T-helper 9 cell (primary cell): ENCODE measurements at regions not wholly inside any gene's neighbourhood (a gene's known extent, or its start where the extent isn't known, plus 50 kb on each side); places are given as distances from the start of the nearest gene placed in this dataset.

Experiments
- DNase-seq: peaks from one replicate; pipeline ENCODE4 v3.0.0-alpha.2; 2020

- DNase-seq, result peak; percentile 12
Measured at GRCh38 chr2:212686285-212686895, 147.8 kb upstream of the ERBB4 start.

- DNase-seq, result no peak
Measured at GRCh38 chr2:212683346-212684097, 144.9 kb upstream of the ERBB4 start.

- no peak for DNase-seq
Measured at GRCh38 chr2:212682937-212683336, 144.3 kb upstream of the ERBB4 start.

- DNase-seq, result no peak
Measured at GRCh38 chr2:212677466-212677865, 138.9 kb upstream of the ERBB4 start.

- no peak for DNase-seq
Measured at GRCh38 chr2:212672186-212672585, 133.6 kb upstream of the ERBB4 start.

GRCh38 chr2:212669761-212670160 lies 131.2 kb upstream of the ERBB4 start:
- no peak for DNase-seq

GRCh38 chr2:212667751-212668316 lies 129.2 kb upstream of the ERBB4 start:
- DNase-seq, result no peak

- DNase-seq, result no peak
Measured at GRCh38 chr2:212665948-212666347, 127.3 kb upstream of the ERBB4 start.

- DNase-seq, result no peak
Measured at GRCh38 chr2:212659441-212659840, 120.8 kb upstream of the ERBB4 start.

GRCh38 chr2:212649646-212650045 lies 111.0 kb upstream of the ERBB4 start:
- no peak for DNase-seq

GRCh38 chr2:212646698-212647366 lies 108.2 kb upstream of the ERBB4 start:
- no peak for DNase-seq

- DNase-seq, result no peak
Measured at GRCh38 chr2:212644195-212644837, 105.7 kb upstream of the ERBB4 start.

- DNase-seq, result no peak
Measured at GRCh38 chr2:212640428-212640827, 101.8 kb upstream of the ERBB4 start.

GRCh38 chr2:212638694-212639093 lies 100.1 kb upstream of the ERBB4 start:
- DNase-seq, result no peak

- no peak for DNase-seq
Measured at GRCh38 chr2:212628586-212628985, 90.0 kb upstream of the ERBB4 start.

- DNase-seq, result no peak
Measured at GRCh38 chr2:212626371-212626918, 87.8 kb upstream of the ERBB4 start.

- DNase-seq, result no peak
Measured at GRCh38 chr2:212619954-212620353, 81.4 kb upstream of the ERBB4 start.

GRCh38 chr2:212618636-212619035 lies 80.0 kb upstream of the ERBB4 start:
- no peak for DNase-seq

- no peak for DNase-seq
Measured at GRCh38 chr2:212610872-212611425, 72.3 kb upstream of the ERBB4 start.

- DNase-seq, result no peak
Measured at GRCh38 chr2:212609479-212609878, 70.9 kb upstream of the ERBB4 start.

- no peak for DNase-seq
Measured at GRCh38 chr2:212607080-212607479, 68.5 kb upstream of the ERBB4 start.

GRCh38 chr2:212606232-212606631 lies 67.6 kb upstream of the ERBB4 start:
- DNase-seq, result no peak

GRCh38 chr2:212596688-212597087 lies 58.1 kb upstream of the ERBB4 start:
- DNase-seq, result no peak
